ENCODE measurements at regions not wholly inside any gene's neighbourhood (a gene's known extent, or its start where the extent isn't known, plus 50 kb on each side); places are given as distances from the start of the nearest gene placed in this dataset.

DNA sequence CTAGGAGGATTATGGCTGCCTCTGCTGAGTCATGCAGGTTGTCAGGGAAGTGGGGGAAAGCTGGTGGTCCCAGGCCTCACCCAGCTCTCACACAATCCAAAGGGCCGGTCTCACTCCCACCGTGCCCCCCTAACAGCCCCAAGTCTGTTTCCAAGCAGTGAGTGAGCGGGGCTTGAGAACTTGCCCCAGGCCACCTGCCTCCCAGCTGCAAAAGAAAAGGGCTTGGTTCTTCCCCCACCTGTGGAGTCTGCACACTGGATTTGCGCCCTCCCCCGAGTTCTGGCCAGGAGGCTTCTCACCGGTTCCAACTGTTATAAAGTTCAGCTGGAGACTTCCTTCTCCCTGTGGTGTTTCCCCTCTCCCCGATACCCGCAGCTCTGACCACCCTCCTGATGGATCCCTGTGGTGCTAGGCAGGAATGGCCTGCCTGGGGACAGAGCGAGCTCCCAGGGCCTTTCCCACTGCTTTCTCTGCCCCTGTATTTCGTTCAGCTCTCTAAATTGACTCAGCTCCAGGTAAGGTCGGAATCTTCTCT, 222.3 kb downstream of the BARHL2 start:
- 68 to 81% methylated on average over 4 to 11 of the region's 11 CpGs for WGBS, 2 donors (ENCODE audit: low coverage in 1 of 2)
- DNase-seq, result no peak
- Histone ChIP-seq H3K4me3 (no peak overlapping the region), H3K36me3 (no peaks in the 10 kb centered on the region), H3K4me1 (no peaks in the 10 kb centered on the region), H3K27me3 (no peaks in the 10 kb centered on the region), H3K27ac (no peak overlapping the region), H3K9me3 (no peaks in the 10 kb centered on the region)
- intact Hi-C loops (cut with DNase I; ENCODE audit: low total_unique reads), result no loop called here
- in situ Hi-C loops (cut with MboI; ENCODE audit: low pct_ligation_motif_present in 1 of 4, low pct_unique_long_range_greater_than_20kb in 1 of 4, low sequenced_read_pairs in 3 of 4), result no loop called here
- TF ChIP-seq, protein P1, sequence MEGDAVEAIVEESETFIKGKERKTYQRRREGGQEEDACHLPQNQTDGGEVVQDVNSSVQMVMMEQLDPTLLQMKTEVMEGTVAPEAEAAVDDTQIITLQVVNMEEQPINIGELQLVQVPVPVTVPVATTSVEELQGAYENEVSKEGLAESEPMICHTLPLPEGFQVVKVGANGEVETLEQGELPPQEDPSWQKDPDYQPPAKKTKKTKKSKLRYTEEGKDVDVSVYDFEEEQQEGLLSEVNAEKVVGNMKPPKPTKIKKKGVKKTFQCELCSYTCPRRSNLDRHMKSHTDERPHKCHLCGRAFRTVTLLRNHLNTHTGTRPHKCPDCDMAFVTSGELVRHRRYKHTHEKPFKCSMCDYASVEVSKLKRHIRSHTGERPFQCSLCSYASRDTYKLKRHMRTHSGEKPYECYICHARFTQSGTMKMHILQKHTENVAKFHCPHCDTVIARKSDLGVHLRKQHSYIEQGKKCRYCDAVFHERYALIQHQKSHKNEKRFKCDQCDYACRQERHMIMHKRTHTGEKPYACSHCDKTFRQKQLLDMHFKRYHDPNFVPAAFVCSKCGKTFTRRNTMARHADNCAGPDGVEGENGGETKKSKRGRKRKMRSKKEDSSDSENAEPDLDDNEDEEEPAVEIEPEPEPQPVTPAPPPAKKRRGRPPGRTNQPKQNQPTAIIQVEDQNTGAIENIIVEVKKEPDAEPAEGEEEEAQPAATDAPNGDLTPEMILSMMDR (IDR thresholded peaks at IDR 0.05), result no peak
- no peak for TF ChIP-seq POLR2AphosphoS5 (IDR thresholded peaks at IDR 0.05)
- TF ChIP-seq EP300 (IDR thresholded peaks at IDR 0.05; ENCODE audit: low read depth), result no peak
- TF ChIP-seq POLR2A (IDR thresholded peaks at IDR 0.05), result no peak

DNA sequence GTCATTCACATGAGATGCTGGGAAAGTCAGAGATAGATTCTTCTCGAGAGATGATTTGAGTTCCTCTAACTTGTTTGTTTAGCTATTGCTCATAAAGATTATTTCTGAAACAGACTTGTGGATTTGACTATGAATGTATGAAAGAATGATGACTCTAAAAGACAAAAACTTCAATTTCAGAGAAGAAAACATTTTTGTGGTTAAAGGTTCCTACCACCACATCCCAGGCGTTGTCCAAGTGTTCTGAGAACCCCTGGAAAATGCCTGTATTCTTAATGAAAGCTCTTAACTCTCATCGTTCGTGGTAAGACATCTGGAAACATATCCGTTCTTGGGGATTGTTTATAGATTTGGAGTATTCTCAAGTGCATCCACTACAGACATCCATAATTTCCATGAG, 228.7 kb downstream of the BARHL2 start:
- Histone ChIP-seq H3K27ac (no peak overlapping the region), H3K4me1 (no peaks in the 10 kb centered on the region), H3K27me3 (no peaks in the 10 kb centered on the region), H3K9me3 (no peaks in the 10 kb centered on the region), H3K36me3 (no peaks in the 10 kb centered on the region), H3K4me3 (no peak overlapping the region)
- WGBS, 2 donors (ENCODE audit: low coverage in 1 of 2), result 50 to 52% methylated on average over 5 of the region's 5 CpGs
- in situ Hi-C loops (cut with MboI; ENCODE audit: low pct_ligation_motif_present in 1 of 4, low pct_unique_long_range_greater_than_20kb in 1 of 4, low sequenced_read_pairs in 3 of 4), result no loop called here
- no peak for DNase-seq
- no peak for TF ChIP-seq POLR2AphosphoS5 (IDR thresholded peaks at IDR 0.05)
- TF ChIP-seq POLR2A (IDR thresholded peaks at IDR 0.05), result no peak
- TF ChIP-seq, protein P1 (IDR thresholded peaks at IDR 0.05), result no peak
- no peak for TF ChIP-seq EP300 (IDR thresholded peaks at IDR 0.05; ENCODE audit: low read depth)
- intact Hi-C loops (cut with DNase I; ENCODE audit: low total_unique reads), result no loop called here

DNA sequence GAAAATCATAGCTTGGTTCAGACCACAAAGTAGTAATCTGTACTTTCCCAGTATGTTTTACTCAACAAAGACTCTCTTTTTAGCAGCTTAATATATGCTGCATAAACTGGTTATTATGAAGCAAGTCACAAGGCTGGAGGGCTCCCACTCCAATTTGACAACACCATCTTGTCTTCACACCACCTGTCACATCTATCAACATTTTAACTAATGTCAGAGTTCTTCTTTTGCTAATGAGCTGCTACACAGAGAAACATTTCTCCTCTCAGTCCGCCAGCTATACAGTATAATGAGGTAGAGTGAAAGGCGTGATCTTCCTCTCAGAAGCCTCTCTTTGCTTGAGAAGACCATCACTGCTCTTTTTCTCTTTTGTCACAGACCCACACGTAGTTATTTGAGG, 230.1 kb downstream of the BARHL2 start:
- Histone ChIP-seq H3K27ac (no peak overlapping the region), H3K27me3 (no peaks in the 10 kb centered on the region), H3K4me1 (no peaks in the 10 kb centered on the region), H3K9me3 (no peaks in the 10 kb centered on the region), H3K4me3 (no peak overlapping the region), H3K36me3 (no peaks in the 10 kb centered on the region)
- no peak for DNase-seq
- TF ChIP-seq POLR2AphosphoS5 (IDR thresholded peaks at IDR 0.05) (no peak), POLR2A (IDR thresholded peaks at IDR 0.05) (no peak), EP300 (IDR thresholded peaks at IDR 0.05; ENCODE audit: low read depth) (no peak)
- TF ChIP-seq, protein P1 (IDR thresholded peaks at IDR 0.05), result no peak
- in situ Hi-C loops (cut with MboI; ENCODE audit: low pct_ligation_motif_present in 1 of 4, low pct_unique_long_range_greater_than_20kb in 1 of 4, low sequenced_read_pairs in 3 of 4), result no loop called here
- WGBS, 2 donors (ENCODE audit: low coverage in 1 of 2), result 62 to 73% methylated on average over 3 of the region's 3 CpGs
- intact Hi-C loops (cut with DNase I; ENCODE audit: low total_unique reads), result no loop called here

DNA sequence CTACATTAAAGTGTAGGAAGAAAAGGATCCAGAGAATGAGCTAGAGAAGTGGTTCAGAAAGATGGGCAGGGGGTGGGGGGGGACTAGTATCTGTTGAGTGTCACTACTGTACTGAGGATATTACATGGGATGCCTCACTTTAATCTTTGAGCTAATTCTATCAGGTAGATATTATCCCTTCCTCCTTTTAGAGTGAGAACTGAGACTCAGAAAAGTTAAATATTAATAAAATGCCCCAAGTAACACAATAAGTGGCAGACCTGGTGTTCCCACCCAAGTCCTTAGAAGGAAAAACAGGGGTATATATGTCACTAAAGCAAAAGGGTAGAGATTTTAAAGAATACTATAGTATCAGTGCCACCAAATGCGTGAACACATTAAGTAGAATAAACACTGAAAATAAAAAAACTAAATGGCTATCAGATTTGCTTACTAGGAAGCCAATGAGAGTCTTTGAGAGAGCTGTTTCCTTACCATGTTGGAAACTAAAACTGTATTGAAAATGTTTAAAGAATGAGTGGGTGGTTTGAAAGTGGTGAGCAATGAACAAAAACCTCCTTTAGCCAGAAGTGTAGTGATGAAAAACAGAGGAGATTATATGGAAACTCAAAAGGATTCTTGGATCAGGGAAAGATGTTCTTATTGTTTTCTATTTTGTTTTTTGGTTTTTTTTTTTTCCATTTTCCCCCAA, 230.8 kb downstream of the BARHL2 start:
- Histone ChIP-seq H3K36me3 (no peaks in the 10 kb centered on the region), H3K27me3 (no peaks in the 10 kb centered on the region), H3K4me3 (no peak overlapping the region), H3K4me1 (no peaks in the 10 kb centered on the region), H3K9me3 (no peaks in the 10 kb centered on the region), H3K27ac (no peak overlapping the region)
- no peak for DNase-seq
- TF ChIP-seq EP300 (IDR thresholded peaks at IDR 0.05; ENCODE audit: low read depth), result no peak
- TF ChIP-seq, protein P1 (IDR thresholded peaks at IDR 0.05), result no peak
- in situ Hi-C loops (cut with MboI; ENCODE audit: low pct_ligation_motif_present in 1 of 4, low pct_unique_long_range_greater_than_20kb in 1 of 4, low sequenced_read_pairs in 3 of 4), result no loop called here
- intact Hi-C loops (cut with DNase I; ENCODE audit: low total_unique reads), result no loop called here
- WGBS, 2 donors (ENCODE audit: low coverage in 1 of 2), result 64 to 72% methylated on average over 1 of the region's 1 CpG

Measured in transverse colon (tissue), 4 donors.